ENCODE measurements at regions not wholly inside any gene's neighbourhood (a gene's known extent, or its start where the extent isn't known, plus 50 kb on each side); places are given as distances from the start of the nearest gene placed in this dataset.
A peak's percentile ranks its signal among the peaks of the same experiment; 100 is the strongest.
"Not testable (repeated sequence)": the region's sequence is repeated elsewhere in the genome, so short reads cannot be mapped to it uniquely, and the experiment has no call there.

DNA sequence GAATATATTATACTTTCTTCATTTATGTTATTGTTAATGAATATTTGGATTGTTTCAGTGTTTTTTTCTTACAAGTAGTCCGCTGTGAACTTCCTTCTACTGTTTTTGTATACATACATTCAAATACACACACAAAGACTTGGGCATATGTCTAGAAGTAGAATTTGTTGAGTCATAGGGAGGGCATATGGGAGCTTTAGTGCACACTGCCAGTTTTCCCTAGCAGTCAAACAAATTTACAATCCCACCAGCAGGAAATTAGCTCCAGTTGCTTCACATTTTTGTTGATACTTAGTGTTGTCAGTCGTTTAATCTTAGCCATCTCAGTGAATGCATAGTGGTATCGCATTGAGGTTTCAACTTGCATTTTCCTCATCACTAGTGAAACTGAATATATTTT lies 492.3 kb downstream of the DIPK2A start:
- no peak for DNase-seq (ENCODE audit: low spot score)

DNA sequence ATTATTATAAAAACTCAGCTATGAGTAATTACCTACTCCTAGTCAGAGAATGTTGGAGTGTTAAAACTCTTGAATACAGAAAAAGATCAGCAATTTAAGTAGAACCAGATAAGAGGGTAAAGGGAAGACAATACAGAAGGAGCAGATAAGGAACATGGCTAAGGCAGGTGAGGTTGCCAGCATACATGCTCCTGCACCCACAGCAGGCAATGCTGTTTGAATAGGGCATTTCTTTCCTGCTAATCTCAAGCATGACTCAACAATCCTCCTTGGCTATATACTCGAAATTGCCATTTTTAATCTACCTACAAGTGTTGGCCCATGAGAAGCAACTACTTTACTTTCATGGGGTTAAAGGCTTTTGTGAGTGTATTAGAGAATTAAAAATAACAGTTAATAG lies 494.5 kb downstream of the DIPK2A start:
- no peak for DNase-seq (ENCODE audit: low spot score)

DNA sequence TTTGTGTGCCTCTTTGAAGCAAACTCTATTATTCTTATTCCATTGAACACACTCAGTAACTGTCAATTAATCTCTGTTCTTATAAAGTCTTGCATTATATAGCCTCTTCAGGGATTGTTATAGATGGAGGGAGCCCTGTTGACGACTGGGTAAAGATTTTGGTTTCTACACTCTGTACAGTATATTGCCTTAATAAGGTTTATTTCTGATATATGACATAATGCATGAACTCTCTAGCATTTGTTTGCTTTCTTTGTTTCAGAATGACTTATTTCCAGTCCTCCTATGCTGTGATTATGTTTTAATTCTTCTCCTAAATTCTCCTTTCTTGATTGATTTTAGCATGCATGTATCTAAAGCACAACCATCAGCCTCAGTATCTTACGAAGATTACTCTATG lies 494.9 kb downstream of the DIPK2A start:
- no peak for DNase-seq (ENCODE audit: low spot score)

DNA sequence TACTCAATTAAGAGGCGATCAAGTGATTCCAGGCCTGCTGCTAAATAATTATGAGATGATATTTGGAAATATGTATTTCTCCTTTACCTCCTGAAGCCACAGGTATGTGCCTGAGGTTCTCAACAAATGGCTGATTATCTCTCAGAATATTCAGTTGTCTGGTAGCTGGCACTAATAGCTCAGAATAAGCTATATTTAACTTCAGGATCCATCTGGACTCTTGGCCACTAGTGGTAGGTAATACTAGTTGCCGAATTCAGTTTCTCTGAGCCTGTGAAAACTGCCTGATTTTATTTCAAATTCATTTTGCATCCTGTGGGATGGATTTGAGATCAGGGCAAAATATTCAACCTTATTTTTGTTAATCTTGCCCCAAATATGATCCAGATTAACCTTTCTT lies 499.0 kb downstream of the DIPK2A start:
- no peak for DNase-seq (ENCODE audit: low spot score)

- no peak for DNase-seq (ENCODE audit: low spot score)
Measured at GRCh38 chr3:144477593-144477992, 506.0 kb downstream of the DIPK2A start.

DNA sequence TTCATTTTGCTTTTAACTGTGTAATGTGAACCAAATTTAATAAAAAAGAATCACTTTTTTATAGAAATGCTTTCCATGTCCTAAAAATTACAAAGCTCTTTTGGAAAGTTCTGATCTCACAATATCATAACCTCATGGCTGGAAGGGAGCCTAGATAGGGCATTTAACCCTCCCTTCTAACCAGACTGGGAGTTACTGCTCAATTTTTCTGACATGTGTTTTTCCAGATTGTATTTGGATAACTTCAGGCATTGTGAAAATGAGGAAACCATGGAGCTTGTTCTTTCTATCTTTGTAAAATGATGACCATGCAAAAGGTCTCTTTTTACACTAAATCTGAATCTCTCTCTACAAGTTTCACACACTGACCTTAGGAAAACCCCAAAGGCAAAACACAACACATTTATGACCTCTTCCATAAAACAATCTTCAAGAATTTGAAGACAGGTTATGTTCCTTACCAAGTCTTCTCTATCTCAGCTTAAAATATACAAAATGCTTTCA lies 508.8 kb downstream of the DIPK2A start:
- no peak for DNase-seq (ENCODE audit: low spot score)

GRCh38 chr3:144482876-144483275 lies 511.3 kb downstream of the DIPK2A start:
- no peak for DNase-seq (ENCODE audit: low spot score)

DNA sequence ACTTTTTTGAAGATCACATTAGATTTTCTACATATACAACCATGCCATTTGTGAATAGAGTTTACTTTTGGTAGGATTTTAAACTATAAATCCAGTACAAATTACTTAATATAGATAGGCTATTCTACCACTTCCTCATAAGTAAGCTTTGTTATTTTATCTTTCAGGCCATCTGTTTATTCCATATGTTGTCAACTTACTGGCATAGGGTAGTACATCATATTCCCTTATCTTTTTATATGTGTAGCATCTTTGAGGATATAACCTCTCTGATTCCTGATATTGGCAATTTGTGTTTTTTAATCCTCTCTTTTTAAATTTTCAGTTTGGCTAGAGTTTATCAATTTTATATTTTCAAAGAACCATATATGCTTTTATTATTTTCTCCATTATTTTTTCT lies 515.4 kb downstream of the DIPK2A start:
- no peak for DNase-seq (ENCODE audit: low spot score)

GRCh38 chr3:144488927-144489326 lies 517.3 kb downstream of the DIPK2A start:
- no peak for DNase-seq (ENCODE audit: low spot score)

GRCh38 chr3:144491333-144491732 lies 519.7 kb downstream of the DIPK2A start:
- no peak for DNase-seq (ENCODE audit: low spot score)

DNA sequence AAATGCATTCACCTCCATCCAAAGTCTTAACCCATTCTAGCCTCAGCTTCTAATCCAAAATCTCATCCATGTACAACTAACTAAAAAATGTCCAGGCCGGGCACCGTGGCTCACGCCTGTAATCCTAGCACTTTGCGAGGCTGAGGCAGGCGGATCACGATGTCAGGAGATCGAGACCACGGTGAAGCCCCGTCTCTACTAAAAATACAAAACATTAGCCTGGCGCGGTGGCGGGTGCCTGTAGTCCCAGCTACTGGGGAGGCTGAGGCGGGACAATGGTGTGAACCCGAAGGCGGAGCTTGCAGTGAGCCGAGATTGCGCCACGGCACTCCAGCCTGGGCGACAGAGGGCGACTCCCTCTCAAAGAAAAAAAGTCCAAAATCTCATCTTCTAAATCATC lies 523.0 kb downstream of the DIPK2A start:
- DNase-seq (ENCODE audit: low spot score) = not testable (repeated sequence)

DNA sequence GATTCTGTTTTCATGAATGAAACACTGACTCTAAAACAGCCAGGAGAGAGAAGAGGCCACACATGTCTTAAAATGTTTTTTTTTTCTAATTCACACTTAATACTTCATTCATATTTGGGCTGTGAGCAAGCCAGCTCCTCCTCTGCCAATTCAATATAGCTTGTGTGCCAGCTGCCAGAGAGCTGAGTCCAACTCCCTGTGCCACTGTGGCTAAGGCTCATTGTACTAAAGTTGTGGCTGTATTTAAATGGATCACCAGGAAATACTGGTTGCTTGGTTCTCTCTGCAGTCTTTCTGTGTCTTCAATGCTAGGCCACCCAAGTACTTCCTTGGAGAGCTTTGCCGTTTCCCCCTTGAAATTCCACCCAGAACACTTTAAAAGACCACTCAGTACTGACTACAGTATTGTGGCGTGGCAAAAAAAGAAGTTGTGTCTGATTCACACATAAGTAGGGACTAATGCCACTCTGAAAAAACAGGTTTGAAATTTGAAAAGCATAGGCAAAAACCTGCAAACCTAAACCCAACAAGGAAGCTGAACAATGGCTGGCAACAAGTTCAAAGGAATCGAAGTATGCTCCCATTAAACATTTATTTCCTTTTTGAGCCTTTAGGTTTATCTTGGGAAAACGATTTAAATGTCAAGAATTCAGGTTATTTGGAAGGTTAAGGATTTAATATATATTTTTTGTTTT lies 524.7 kb downstream of the DIPK2A start:
- peak; percentile 55 for DNase-seq (ENCODE audit: low spot score)

DNA sequence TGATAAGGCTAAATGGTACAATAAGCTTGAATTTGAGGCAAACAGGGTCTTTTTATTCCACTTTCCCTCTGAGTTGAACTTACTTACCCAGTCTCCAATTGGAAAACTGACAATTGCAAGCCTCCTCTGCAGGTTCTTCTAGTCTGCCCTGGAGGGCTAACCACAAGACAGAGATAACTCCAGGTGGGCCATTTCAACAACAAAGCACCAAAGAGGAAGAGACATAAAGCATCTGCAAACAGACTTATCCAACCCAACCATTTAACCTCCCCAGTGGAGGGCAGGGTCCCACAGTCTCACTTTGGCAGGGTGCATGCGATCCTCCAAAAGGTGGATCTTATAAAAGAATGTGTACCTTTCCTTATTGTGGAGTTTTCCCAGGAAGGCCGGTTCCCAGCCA lies 525.8 kb downstream of the DIPK2A start:
- DNase-seq (ENCODE audit: low spot score) = no peak

GRCh38 chr3:144499001-144499930 lies 527.6 kb downstream of the DIPK2A start:
- no peak for DNase-seq (ENCODE audit: low spot score)

DNA sequence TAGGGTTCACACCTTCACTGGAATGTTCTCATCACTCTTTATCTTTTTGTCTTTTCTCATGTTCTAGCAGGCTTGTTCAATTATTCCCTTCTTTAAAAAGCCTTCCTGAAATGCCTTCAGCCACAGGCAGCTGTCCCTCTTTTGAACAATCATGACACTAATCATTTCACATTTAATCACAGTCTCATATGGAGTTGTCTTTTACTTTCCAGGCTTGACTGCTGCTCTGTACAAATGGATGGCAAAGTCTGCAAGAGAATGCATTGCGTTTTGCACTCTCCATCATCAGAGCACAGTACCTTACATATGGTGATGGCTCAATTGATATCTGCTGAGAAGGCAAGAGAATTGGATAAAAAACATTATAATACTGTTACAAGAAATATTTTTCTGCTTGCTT lies 529.8 kb downstream of the DIPK2A start:
- no peak for DNase-seq (ENCODE audit: low spot score)

DNA sequence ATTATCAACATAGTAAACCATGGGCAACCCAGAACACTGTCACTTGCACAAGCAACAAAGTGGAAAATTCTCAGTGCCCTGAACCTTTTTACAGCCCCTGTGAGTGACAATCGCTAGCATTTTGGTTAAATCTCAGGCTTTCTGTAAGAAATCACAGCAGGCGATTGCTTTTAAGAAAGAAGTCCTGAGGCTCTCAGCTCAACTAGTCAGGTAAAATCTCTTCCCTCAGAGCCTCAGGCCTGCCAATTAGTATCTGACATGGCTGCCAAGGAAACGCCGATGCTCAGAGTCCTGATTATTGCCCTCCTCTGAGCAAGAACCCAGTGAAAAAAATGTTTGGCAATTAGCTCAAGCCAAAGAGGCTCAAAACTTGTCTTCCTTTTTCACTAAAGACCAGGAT lies 530.8 kb downstream of the DIPK2A start:
- no peak for DNase-seq (ENCODE audit: low spot score)

GRCh38 chr3:144506375-144506774 lies 534.8 kb downstream of the DIPK2A start:
- not testable (repeated sequence) for DNase-seq (ENCODE audit: low spot score)

DNA sequence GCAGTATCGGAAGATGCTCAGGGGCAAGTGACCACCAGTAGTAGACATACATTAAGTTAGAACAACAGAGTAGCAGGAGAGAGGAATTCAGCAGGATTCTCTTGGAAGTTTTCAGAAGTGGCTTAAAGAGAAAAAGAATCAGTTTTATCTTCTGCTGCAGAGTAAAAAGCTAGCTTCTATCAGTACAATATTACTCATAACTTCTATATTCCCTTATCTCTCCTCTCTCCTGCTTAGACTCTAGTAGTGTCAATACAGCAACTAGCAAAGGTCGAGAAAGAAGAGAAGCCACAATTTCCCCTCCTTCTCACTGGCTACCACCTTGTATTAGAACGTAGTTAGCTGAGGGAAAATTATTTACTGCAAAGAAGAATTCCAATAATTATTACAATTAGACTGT lies 539.7 kb downstream of the DIPK2A start:
- DNase-seq (ENCODE audit: low spot score) = no peak

- DNase-seq (ENCODE audit: low spot score) = no peak
Measured at GRCh38 chr3:144516026-144516425, 544.4 kb downstream of the DIPK2A start.

DNA sequence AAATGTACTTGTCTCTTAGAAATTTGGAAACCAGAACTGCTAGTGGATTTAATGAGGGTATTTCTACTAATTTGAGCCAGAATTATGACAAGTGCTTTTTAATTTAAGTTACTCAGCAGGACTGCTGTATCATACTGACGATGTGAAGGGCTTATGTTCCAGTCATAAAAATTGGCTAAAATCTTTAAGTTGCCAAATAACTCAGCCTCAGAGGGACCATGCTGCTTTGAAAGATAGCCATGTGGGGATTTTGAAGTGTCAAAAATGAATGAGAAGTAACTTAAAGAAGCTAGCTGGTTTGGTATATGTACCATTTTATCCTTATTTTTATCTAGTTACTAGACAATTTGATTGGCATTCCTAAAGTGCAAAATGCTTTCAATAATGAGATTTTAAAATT lies 545.0 kb downstream of the DIPK2A start:
- no peak for DNase-seq (ENCODE audit: low spot score)

- no peak for DNase-seq (ENCODE audit: low spot score)
Measured at GRCh38 chr3:144521131-144521530, 549.5 kb downstream of the DIPK2A start.

DNA sequence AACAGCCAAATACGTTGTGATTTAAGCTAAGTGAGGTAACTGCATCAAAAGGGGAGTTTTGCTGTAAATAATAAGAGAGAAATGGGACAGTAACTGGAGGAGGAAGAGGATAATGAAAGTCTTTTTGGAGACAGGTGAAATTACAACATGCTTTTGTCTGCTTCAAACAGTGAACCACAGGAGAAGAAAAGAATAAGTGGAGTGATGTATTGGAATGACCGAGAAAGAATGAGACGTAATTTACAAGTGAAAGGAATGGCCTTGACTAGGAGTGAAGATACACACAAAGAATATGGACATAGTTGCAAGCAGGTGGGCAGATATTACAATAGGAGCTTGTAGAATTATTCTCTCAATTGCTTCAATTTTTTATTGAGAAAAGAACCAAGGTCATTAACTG lies 550.8 kb downstream of the DIPK2A start:
- DNase-seq (ENCODE audit: low spot score) = no peak

DNA sequence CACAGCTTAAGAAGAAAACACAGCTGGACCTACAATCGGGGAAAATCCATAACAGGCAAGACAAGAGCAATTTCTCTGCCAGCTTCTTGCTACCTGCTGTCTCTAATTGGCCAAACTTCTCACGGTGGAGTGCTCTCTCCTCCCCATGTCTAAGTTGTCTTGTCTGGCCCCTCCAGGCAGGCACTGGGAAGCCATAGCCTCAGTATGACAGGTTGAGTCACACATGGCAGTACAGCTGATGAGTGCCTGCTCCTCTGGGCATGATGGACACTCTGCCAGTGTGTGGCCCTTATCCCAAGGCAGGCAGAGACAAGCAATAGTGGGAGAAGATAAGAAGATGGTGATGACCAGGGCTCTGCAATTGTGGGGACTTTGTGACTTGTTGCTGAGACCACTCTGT lies 551.8 kb downstream of the DIPK2A start:
- no peak for DNase-seq (ENCODE audit: low spot score)

Measured in Ammon's horn (tissue), 1 donor.